ENCODE measurements at regions not wholly inside any gene's neighbourhood (a gene's known extent, or its start where the extent isn't known, plus 50 kb on each side); places are given as distances from the start of the nearest gene placed in this dataset.
"Not testable (repeated sequence)": the region's sequence is repeated elsewhere in the genome, so short reads cannot be mapped to it uniquely, and the experiment has no call there.

GRCh38 chr7:150189963-150190362 is 133.2 kb upstream of the LRRC61 start:
- H3K27me3 ChIP-seq; H3K4me1 ChIP-seq; H3K4me3 ChIP-seq; H3K27ac ChIP-seq (replicated peaks in 1 of 4); intact Hi-C loops (cut with DNase I); H3K9me3 ChIP-seq; H3K36me3 ChIP-seq; DNase-seq (ENCODE audit: extremely low spot score): not testable (repeated sequence)
- 63% methylated on average over 1 of the region's 1 CpG for WGBS

- H3K36me3 ChIP-seq; H3K4me3 ChIP-seq; H3K4me1 ChIP-seq; H3K27ac ChIP-seq (replicated peaks in 1 of 4); H3K9me3 ChIP-seq; H3K27me3 ChIP-seq; DNase-seq (ENCODE audit: extremely low spot score); intact Hi-C loops (cut with DNase I): not testable (repeated sequence)
- WGBS = 73% methylated on average over 4 of the region's 4 CpGs
These were observed 130.6 kb upstream of the LRRC61 start for GRCh38 chr7:150192541-150192940.

- H3K27ac ChIP-seq (replicated peaks in 1 of 4); DNase-seq (ENCODE audit: extremely low spot score); H3K4me1 ChIP-seq; H3K9me3 ChIP-seq; H3K27me3 ChIP-seq; H3K4me3 ChIP-seq; intact Hi-C loops (cut with DNase I); H3K36me3 ChIP-seq: not testable (repeated sequence)
- WGBS = 69% methylated on average over 3 of the region's 3 CpGs
These were observed 129.3 kb upstream of the LRRC61 start for GRCh38 chr7:150193866-150194265.

Small RNA genes in the stretch of these regions (small RNA-seq; reads per million reads assigned to genes)
- 0 reads per million in 3 donors for gene AC092666.2

Measured in esophagus muscularis mucosa (tissue), 4 donors.